SU-DHL-6 (cell line): ENCODE measurements at regions not wholly inside any gene's neighbourhood (a gene's known extent, or its start where the extent isn't known, plus 50 kb on each side); places are given as distances from the start of the nearest gene placed in this dataset.

ENCODE experiments used
- EZH2phosphoT487 ChIP-seq: fragments of 200-600 bp; sonication (generic), shearing (Covaris generic); conservative IDR thresholded peaks from 2 replicates; pipeline ENCODE4 v1.6.1; 2018; ENCODE audit warnings: mild to moderate bottlenecking, antibody characterized with exemption, low read length, moderate library complexity, mixed read lengths
- TF ChIP-seq, protein P1 (sequence below): fragments of 200-600 bp; sonication (generic); IDR thresholded peaks from one replicate; pipeline ENCODE4 v1.5.1; 2017; ENCODE audit warnings: antibody characterized with exemption, mild to moderate bottlenecking, low read length, moderate library complexity; ENCODE audit not compliant: insufficient read depth, poor library complexity, severe bottlenecking

GRCh38 chr4:163895378-163896005 lies 401.0 kb downstream of the TMA16 start:
- TF ChIP-seq, protein P1, sequence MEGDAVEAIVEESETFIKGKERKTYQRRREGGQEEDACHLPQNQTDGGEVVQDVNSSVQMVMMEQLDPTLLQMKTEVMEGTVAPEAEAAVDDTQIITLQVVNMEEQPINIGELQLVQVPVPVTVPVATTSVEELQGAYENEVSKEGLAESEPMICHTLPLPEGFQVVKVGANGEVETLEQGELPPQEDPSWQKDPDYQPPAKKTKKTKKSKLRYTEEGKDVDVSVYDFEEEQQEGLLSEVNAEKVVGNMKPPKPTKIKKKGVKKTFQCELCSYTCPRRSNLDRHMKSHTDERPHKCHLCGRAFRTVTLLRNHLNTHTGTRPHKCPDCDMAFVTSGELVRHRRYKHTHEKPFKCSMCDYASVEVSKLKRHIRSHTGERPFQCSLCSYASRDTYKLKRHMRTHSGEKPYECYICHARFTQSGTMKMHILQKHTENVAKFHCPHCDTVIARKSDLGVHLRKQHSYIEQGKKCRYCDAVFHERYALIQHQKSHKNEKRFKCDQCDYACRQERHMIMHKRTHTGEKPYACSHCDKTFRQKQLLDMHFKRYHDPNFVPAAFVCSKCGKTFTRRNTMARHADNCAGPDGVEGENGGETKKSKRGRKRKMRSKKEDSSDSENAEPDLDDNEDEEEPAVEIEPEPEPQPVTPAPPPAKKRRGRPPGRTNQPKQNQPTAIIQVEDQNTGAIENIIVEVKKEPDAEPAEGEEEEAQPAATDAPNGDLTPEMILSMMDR, result no peak
- TF ChIP-seq EZH2phosphoT487, result no peak
